ENCODE measurements at regions not wholly inside any gene's neighbourhood (a gene's known extent, or its start where the extent isn't known, plus 50 kb on each side); places are given as distances from the start of the nearest gene placed in this dataset.
"Not testable (repeated sequence)": the region's sequence is repeated elsewhere in the genome, so short reads cannot be mapped to it uniquely, and the experiment has no call there.

DNA sequence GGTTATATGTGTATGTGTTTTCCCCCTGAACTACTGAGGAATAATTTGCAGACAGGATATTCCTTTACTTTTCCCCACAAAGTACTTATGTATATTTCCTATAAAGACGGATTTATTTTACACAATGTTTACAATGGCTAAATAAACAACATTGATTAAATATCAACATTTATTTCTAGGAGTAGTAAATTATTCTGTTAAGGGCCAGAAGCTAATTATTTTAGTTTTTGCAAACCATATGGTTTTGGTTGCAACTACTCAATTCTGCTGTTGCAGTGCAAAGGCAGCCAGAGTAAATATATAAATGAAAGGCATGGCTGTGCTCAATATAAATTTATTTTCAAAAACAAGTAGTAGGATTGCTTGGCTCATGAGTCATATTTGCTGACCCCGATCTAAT, 907.1 kb upstream of the MBL2 start:
- Histone ChIP-seq H3K9me3 (no peaks in the 10 kb centered on the region), H3K27ac (no peak overlapping the region), H3K36me3 (no peaks in the 10 kb centered on the region), H3K27me3 (no peaks in the 10 kb centered on the region), H3K4me3 (no peak overlapping the region), H3K4me1 (no peaks in the 10 kb centered on the region)
- 42 to 45% methylated on average over 2 of the region's 2 CpGs for whole genome bisulfite sequencing, 2 donors
- DNase-seq, result no peak
- no peak for TF ChIP-seq POLR2A (IDR thresholded peaks at IDR 0.05)
- TF ChIP-seq, protein P1, sequence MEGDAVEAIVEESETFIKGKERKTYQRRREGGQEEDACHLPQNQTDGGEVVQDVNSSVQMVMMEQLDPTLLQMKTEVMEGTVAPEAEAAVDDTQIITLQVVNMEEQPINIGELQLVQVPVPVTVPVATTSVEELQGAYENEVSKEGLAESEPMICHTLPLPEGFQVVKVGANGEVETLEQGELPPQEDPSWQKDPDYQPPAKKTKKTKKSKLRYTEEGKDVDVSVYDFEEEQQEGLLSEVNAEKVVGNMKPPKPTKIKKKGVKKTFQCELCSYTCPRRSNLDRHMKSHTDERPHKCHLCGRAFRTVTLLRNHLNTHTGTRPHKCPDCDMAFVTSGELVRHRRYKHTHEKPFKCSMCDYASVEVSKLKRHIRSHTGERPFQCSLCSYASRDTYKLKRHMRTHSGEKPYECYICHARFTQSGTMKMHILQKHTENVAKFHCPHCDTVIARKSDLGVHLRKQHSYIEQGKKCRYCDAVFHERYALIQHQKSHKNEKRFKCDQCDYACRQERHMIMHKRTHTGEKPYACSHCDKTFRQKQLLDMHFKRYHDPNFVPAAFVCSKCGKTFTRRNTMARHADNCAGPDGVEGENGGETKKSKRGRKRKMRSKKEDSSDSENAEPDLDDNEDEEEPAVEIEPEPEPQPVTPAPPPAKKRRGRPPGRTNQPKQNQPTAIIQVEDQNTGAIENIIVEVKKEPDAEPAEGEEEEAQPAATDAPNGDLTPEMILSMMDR (IDR thresholded peaks at IDR 0.05), result no peak
- intact Hi-C loops (cut with DNase I), result no loop called here

DNA sequence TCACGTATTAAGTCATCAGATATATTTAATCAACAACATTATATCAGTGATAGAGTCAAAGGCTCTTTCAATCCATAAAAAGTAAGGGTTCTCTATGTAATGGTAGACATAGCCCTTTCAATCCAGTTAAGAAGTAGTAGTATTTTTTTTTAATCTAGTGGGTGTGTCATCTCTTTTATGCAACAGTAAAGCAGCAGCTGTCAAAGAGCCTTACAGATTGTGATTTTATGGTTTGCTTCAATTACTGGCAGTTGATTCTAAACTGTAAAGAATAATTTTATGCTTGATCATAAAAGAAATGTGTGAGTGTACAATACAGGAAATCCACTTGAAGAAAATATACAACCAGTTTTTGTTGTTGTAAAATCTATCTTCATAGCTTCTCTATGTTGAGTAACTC, 902.6 kb upstream of the MBL2 start:
- Histone ChIP-seq H3K27me3 (no peaks in the 10 kb centered on the region), H3K36me3 (no peaks in the 10 kb centered on the region), H3K4me1 (no peaks in the 10 kb centered on the region), H3K9me3 (no peaks in the 10 kb centered on the region), H3K27ac (no peak overlapping the region), H3K4me3 (no peak overlapping the region)
- TF ChIP-seq, protein P1 (IDR thresholded peaks at IDR 0.05), result no peak
- no peak for TF ChIP-seq POLR2A (IDR thresholded peaks at IDR 0.05)
- intact Hi-C loops (cut with DNase I), result no loop called here
- WGBS, 2 donors, result 28 to 30% methylated on average over 1 of the region's 1 CpG
- DNase-seq, result no peak

DNA sequence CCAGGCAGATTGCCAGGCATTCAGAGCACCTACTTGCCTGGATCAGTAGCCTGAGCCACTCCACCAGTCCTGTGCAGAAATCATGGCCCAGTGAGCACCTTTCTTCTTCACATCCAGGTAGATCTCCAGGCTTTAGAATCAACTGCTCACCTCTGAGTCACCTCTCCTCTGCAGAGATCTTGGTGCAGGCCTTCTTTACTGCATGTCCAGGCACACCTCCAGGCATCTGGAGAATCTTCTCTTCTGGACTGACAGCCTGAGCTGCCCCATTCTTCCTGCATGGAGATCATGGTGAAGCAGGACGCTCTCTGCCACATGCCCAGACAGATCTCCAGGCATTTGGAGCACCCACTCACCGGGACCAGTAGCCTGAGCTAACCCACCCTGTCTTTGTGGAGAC, 894.5 kb upstream of the MBL2 start:
- Histone ChIP-seq H3K4me3 (no peak overlapping the region), H3K4me1 (peaks cover 0 to 6% (median 0%) of the 10 kb centered on the region in 3 donors), H3K27me3 (no peaks in the 10 kb centered on the region), H3K9me3 (no peaks in the 10 kb centered on the region), H3K36me3 (no peaks in the 10 kb centered on the region), H3K27ac (no peak overlapping the region)
- intact Hi-C loops (cut with DNase I), result no loop called here
- no peak for TF ChIP-seq POLR2A (IDR thresholded peaks at IDR 0.05)
- TF ChIP-seq, protein P1 (IDR thresholded peaks at IDR 0.05), result no peak
- no peak for DNase-seq
- WGBS, 2 donors, result 40 to 59% methylated on average over 1 to 2 of the region's 2 CpGs

DNA sequence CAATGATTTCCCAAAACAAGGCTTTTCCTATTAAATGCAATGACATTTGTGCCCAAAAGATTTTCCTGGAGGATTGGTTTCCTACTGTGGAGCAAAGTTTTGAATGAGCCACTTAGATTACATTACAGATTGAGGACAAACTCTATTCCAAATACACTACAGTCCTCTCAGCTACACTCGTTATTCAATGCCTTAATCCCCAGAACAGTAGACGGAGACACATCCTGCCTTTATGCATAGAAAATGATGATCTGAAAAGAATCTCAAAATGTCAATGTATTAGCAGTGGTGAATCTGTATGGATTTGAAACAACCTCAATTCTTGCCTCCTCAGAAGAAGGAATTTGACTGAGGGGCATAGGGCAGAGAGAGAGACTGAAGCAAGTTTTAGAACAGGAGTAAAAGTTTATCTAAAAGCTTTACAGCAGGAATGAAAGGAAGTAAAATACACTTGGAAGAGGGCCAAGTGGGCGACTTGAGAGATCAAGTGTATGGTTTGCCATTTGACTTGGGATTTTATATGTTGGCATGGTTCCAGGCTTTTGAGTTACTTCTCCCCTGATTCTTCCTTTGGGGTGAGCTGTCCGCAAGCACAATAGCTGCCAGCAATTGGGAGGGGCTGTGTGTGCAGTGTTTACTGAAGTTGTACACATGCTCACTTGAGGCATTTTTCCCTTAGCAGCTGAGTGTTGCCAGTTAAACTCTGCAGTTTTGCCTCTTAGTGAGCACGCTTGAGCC, 891.9 kb upstream of the MBL2 start:
- no peak overlapping the region for H3K27ac ChIP-seq
- no peaks in the 10 kb centered on the region for H3K27me3 ChIP-seq
- H3K9me3 ChIP-seq, result no peaks in the 10 kb centered on the region
- WGBS, 2 donors, result 7 to 10% methylated on average over 4 to 5 of the region's 5 CpGs
- no peak for DNase-seq
- intact Hi-C loops (cut with DNase I), result no loop called here
- TF ChIP-seq, protein P1 (IDR thresholded peaks at IDR 0.05), result no peak
- no peak for TF ChIP-seq POLR2A (IDR thresholded peaks at IDR 0.05)
- peaks cover 0 to 6% (median 0%) of the 10 kb centered on the region in 3 donors for H3K4me1 ChIP-seq
- no peak overlapping the region for H3K4me3 ChIP-seq
- no peaks in the 10 kb centered on the region for H3K36me3 ChIP-seq

DNA sequence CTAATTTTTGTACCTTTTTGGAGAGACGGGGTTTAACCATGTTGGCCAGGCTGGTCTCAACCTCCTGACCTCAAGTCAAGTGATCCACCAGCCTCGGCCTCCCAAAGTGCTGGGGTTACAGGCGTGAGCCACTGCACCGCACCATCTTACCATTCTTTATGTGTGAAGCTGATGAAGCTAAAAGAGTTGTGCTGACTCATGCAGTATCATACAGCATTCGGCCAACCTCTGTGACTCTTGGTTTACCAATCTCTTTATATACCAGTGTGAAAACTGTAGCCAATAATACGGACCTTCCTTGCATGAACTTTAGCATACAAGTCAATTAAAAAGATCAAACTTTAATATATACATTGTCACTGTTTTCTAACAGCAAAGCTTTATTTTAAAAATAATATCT, 878.2 kb upstream of the MBL2 start:
- WGBS, 2 donors, result 78 to 85% methylated on average over 6 of the region's 6 CpGs
- intact Hi-C loops (cut with DNase I), result no loop called here

DNA sequence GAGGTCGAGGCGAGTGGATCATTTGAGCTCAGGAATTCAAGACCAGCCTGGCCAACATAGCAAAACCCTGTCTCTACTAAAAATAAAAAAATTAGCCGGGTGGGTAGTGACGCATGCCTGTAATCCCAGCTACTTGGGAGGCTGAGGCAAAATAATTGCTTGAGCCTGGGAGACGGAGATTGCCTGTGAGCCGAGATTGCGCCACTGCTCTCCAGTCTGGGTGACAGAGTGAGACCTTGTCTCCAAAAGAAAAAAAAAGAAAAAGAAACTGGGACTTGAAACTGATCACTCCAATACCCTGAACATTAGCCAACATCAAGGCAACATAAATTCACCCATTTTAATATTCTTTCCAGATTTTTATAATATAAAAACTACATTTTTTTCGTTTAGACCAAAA, 874.6 kb upstream of the MBL2 start:
- intact Hi-C loops (cut with DNase I); DNase-seq; H3K9me3 ChIP-seq; H3K4me3 ChIP-seq; H3K4me1 ChIP-seq; H3K27ac ChIP-seq; H3K27me3 ChIP-seq; H3K36me3 ChIP-seq: not testable (repeated sequence)
- WGBS, 2 donors, result 53 to 65% methylated on average over 8 of the region's 8 CpGs

More for the DNA sequence above, 878.2 kb upstream of the MBL2 start:
- Histone ChIP-seq H3K4me1 (no peaks in the 10 kb centered on the region), H3K36me3 (no peaks in the 10 kb centered on the region), H3K4me3 (no peak overlapping the region), H3K27ac (no peak overlapping the region), H3K27me3 (no peaks in the 10 kb centered on the region), H3K9me3 (no peaks in the 10 kb centered on the region)
- no peak for TF ChIP-seq POLR2A (IDR thresholded peaks at IDR 0.05)
- TF ChIP-seq, protein P1 (IDR thresholded peaks at IDR 0.05), result no peak
- DNase-seq, result no peak

All from esophagus squamous epithelium (tissue), 5 donors.